Psoas muscle (tissue), 7 donors: ENCODE measurements at regions not wholly inside any gene's neighbourhood (a gene's known extent, or its start where the extent isn't known, plus 50 kb on each side); places are given as distances from the start of the nearest gene placed in this dataset.

Source experiments
- ATAC-seq, 4 donors: fragments of 200-7000 bp; cut with Tn5 transposase; one replicate each; pipeline ENCODE4 v1.9.1; 2020; ENCODE audit warnings: moderate library complexity in 3 of 4, mild to moderate bottlenecking in 2 of 4
- DNase-seq, 2 donors: peaks; one replicate each; pipeline ENCODE4 v3.0.0-alpha.2; 2020
- H3K27ac ChIP-seq: fragments of 200-600 bp; one replicate; pipeline ENCODE4 v1.8.0; 2022
- H3K27me3 ChIP-seq, 3 donors: fragments of 200-600 bp in 1 of 3; one replicate each; pipeline versions ENCODE4 v1.6.1 to v1.8.0; 2013 to 2022; ENCODE audit warnings: low read length in 2 of 3, mild to moderate bottlenecking in 2 of 3, moderate library complexity in 1 of 3; ENCODE audit not compliant: insufficient read depth in 3 of 3
- H3K36me3 ChIP-seq, 2 donors: fragments of 200-600 bp in 1 of 2; one replicate each; pipeline versions ENCODE4 v1.6.1 to v1.8.0; 2013 to 2022; ENCODE audit warnings: low read depth in 1 of 2, mild to moderate bottlenecking in 1 of 2, moderate library complexity in 1 of 2; ENCODE audit not compliant: insufficient read depth in 1 of 2
- H3K4me1 ChIP-seq: fragments of 200-600 bp; one replicate; pipeline ENCODE4 v1.8.0; 2022
- H3K4me3 ChIP-seq: fragments of 200-600 bp; one replicate; pipeline ENCODE4 v1.8.0; 2022; ENCODE audit warnings: mild to moderate bottlenecking
- H3K9me3 ChIP-seq: fragments of 200-600 bp; one replicate; pipeline ENCODE4 v1.8.0; 2022
- CTCF ChIP-seq: fragments of 200-600 bp; IDR thresholded peaks from one replicate; pipeline ENCODE4 v1.8.0; 2022; ENCODE audit warnings: antibody characterized with exemption
- WGBS, 3 donors: extraction: QIAGEN DNeasy Blood & Tissue Kit; methylation state at CpG; one replicate each; pipeline versions ENCODE4 v1.1.6 to v1.1.7; 2013; 5-methylcytosine and 5-hydroxymethylcytosine counted together
- intact Hi-C, 2 donors: fragments of 100-400 bp; cut with DNase I; formaldehyde crosslinking; loops; one replicate each; pipeline versions ENCODE4 v1.11.0 to v1.14.2; 2022
- donor health status: healthy with polysubstance abuse.
- donor health status: DM: no; HTN: no; CAD: no; lungs with moderate emphysema.
- donor health status: Bipolar disorder and iron deficiency.
- donor health status: healthy.
- donor health status: DM: yes; HTN: yes; CAD: no.
- donor health status: DM: no; HTN: no; CAD: no.
- donor health status: DM: yes; HTN: yes; CAD: no.

GRCh38 chr4:36921476-36922216, 322.9 kb upstream of the NWD2 start:
- Histone ChIP-seq H3K36me3 (no peaks in the 10 kb centered on the region), H3K27me3 (no peaks in the 10 kb centered on the region), H3K4me3 (no peak overlapping the region), H3K4me1 (no peaks in the 10 kb centered on the region), H3K27ac (no peak overlapping the region), H3K9me3 (no peaks in the 10 kb centered on the region)
- no peak for ATAC-seq
- intact Hi-C loops, result no loop called here
- no peak for DNase-seq
- no peak for TF ChIP-seq CTCF

- ATAC-seq, result no peak
- intact Hi-C loops, result no loop called here
- no peak for DNase-seq
- H3K4me3 ChIP-seq, result no peak overlapping the region
- no peaks in the 10 kb centered on the region for H3K36me3 ChIP-seq
- no peaks in the 10 kb centered on the region for H3K9me3 ChIP-seq
- no peaks in the 10 kb centered on the region for H3K4me1 ChIP-seq
- no peak for TF ChIP-seq CTCF
- WGBS, 3 donors, result 19 to 33% (median 24%) methylated on average over 1 of the region's 1 CpG
- H3K27me3 ChIP-seq, result no peaks in the 10 kb centered on the region
- no peak overlapping the region for H3K27ac ChIP-seq
Measured at GRCh38 chr4:36930562-36931111, 313.9 kb upstream of the NWD2 start.

GRCh38 chr4:36944232-36944631, 300.3 kb upstream of the NWD2 start:
- ATAC-seq (no peak), DNase-seq (no peak)
- no peaks in the 10 kb centered on the region for H3K27me3 ChIP-seq
- H3K27ac ChIP-seq, result no peak overlapping the region
- TF ChIP-seq CTCF, result no peak
- H3K9me3 ChIP-seq, result no peaks in the 10 kb centered on the region
- no peak overlapping the region for H3K4me3 ChIP-seq
- WGBS, 3 donors, result 69 to 85% (median 78%) methylated on average over 2 of the region's 2 CpGs
- H3K36me3 ChIP-seq, result no peaks in the 10 kb centered on the region
- no peaks in the 10 kb centered on the region for H3K4me1 ChIP-seq
- intact Hi-C loops, result no loop called here

- intact Hi-C loops, result no loop called here
- TF ChIP-seq CTCF, result no peak
- ATAC-seq (no peak), DNase-seq (no peak)
- no peaks in the 10 kb centered on the region for H3K27me3 ChIP-seq
- no peak overlapping the region for H3K27ac ChIP-seq
- H3K36me3 ChIP-seq, result no peaks in the 10 kb centered on the region
- no peaks in the 10 kb centered on the region for H3K9me3 ChIP-seq
- 26 to 45% (median 35%) methylated on average over 1 of the region's 1 CpG for WGBS, 3 donors
- H3K4me1 ChIP-seq, result no peaks in the 10 kb centered on the region
- H3K4me3 ChIP-seq, result no peak overlapping the region
Measured at GRCh38 chr4:36961420-36961819, 283.1 kb upstream of the NWD2 start.
